A549 (cell line): ENCODE measurements at regions not wholly inside any gene's neighbourhood (a gene's known extent, or its start where the extent isn't known, plus 50 kb on each side); places are given as distances from the start of the nearest gene placed in this dataset.

Experiments
- CBX8 ChIP-seq: fragments of 200-600 bp; sonication (generic); IDR thresholded peaks from 2 replicates; pipeline ENCODE4 v1.6.1; 2016
- CHD2 ChIP-seq: fragments of 150-350 bp; IDR thresholded peaks from 2 replicates; pipeline ENCODE4 v1.6.1; 2014; ENCODE audit warnings: low read length; ENCODE audit not compliant: partially characterized antibody
- CHD4 ChIP-seq: fragments of 200-600 bp; sonication (generic); IDR thresholded peaks from 2 replicates; pipeline ENCODE4 v1.6.1; 2016; ENCODE audit warnings: antibody characterized with exemption, mild to moderate bottlenecking, borderline replicate concordance
- CTCF ChIP-seq: fragments of >200 bp; sonication (Bioruptor Twin); formaldehyde crosslinking; IDR thresholded peaks from 3 replicates; pipeline ENCODE4 v1.5.1; 2016
- FOSB ChIP-seq: fragments of 250-450 bp; sonication (Bioruptor Pico); IDR thresholded peaks from 2 replicates; pipeline ENCODE4 v1.5.0; 2020; ENCODE audit warnings: mild to moderate bottlenecking, moderate library complexity
- MYC ChIP-seq: IDR thresholded peaks from 2 replicates; pipeline ENCODE4 v1.6.1; 2012; ENCODE audit warnings: mild to moderate bottlenecking, inconsistent platforms, low read length, improper control_type of control experiment, borderline replicate concordance
- POLR2A ChIP-seq: IDR thresholded peaks from 2 replicates; pipeline ENCODE4 v1.6.1; 2012; ENCODE audit warnings: mild to moderate bottlenecking, low read length
- TFCP2L1 ChIP-seq: fragments of 250-450 bp; sonication (Bioruptor Pico); IDR thresholded peaks from 2 replicates; pipeline ENCODE4 v1.5.0; 2021; ENCODE audit warnings: mild to moderate bottlenecking
- TP53 ChIP-seq: fragments of 250-450 bp; sonication (Bioruptor Pico); IDR thresholded peaks from 2 replicates; pipeline ENCODE4 v1.5.0; 2021; ENCODE audit warnings: mild to moderate bottlenecking, moderate library complexity
- TF ChIP-seq, protein P1 (sequence below): fragments of 150-350 bp; IDR thresholded peaks from 2 replicates; pipeline ENCODE4 v1.6.1; 2014; ENCODE audit warnings: low read depth, mild to moderate bottlenecking, low read length

DNA sequence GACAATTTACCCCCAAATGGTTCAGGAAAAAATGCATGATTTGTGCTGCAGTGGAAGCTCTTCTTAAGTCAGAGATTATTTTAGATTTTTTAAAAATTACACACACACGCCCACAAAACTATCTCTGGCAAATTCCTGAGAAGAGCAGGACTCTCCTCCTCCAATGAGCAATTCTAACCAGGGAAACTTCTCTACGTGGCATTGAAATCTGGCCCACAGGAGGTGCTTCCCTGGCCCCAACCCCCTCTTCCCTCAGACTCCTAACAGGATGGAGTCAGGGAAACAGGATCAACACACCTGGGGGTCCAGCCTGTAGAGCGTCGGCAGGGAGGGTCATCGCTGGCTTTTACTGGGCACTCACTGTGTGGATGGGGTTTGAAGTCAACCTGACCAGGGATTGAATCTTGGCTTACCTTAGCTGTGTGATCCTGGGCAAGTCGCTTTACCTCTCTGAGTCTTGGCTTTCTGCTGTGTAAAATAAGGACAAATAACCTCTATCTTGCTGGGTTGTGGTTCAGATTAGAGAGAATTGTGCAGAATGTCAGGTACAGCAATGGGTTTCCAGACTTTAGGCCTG, 65.4 kb upstream of the ASAP2 start:
- TF ChIP-seq FOSB (CRISPR knock-in tag) = no peak
- TF ChIP-seq CTCF = no peak
- TF ChIP-seq CHD4 = no peak
- TF ChIP-seq, protein P1, sequence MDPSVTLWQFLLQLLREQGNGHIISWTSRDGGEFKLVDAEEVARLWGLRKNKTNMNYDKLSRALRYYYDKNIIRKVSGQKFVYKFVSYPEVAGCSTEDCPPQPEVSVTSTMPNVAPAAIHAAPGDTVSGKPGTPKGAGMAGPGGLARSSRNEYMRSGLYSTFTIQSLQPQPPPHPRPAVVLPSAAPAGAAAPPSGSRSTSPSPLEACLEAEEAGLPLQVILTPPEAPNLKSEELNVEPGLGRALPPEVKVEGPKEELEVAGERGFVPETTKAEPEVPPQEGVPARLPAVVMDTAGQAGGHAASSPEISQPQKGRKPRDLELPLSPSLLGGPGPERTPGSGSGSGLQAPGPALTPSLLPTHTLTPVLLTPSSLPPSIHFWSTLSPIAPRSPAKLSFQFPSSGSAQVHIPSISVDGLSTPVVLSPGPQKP = no peak
- no peak for TF ChIP-seq TP53 (CRISPR knock-in tag)
- no peak for TF ChIP-seq POLR2A
- no peak for TF ChIP-seq TFCP2L1
- TF ChIP-seq CBX8 = no peak
- TF ChIP-seq MYC = no peak
- TF ChIP-seq CHD2 = no peak
